ENCODE measurements at regions not wholly inside any gene's neighbourhood (a gene's known extent, or its start where the extent isn't known, plus 50 kb on each side); places are given as distances from the start of the nearest gene placed in this dataset.

DNA sequence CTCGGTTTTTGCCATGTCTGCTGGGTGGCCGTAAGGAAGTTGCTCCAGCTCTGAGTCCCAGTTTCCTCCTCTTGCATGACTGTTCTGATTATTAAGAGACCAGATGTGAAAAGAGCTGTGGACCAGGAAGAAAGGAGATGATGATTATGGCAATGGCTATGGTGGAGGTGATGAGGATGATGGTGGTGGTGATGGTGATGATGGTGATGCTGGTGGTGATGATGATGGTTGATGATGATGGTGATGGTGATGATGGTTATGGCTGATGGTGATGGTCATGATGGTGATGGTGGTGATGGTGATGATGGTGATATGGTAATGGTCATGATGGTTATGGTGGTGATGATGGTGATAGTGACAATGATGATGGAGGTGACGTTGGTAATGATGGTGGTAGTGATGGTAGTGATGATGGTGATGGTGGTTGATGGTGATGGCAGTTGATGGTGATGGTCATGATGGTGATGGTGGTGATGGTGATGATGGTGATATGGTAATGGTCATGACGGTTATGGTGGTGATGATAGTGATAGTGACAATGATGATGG, 107.8 kb upstream of the NKX1-1 start:
- peaks cover 12% of the 10 kb centered on the region for H3K9me3 ChIP-seq (ENCODE audit: control insufficient read depth, low read length)
- WGBS, 2 experiments (ENCODE audit: insufficient coverage in 2 of 2) = 79 to 86% methylated on average over 1 to 4 of the region's 4 CpGs
- H3K4me3 ChIP-seq (ENCODE audit: extremely low read depth, insufficient read depth, low read length, poor library complexity, severe bottlenecking) = no peak overlapping the region
- no peaks in the 10 kb centered on the region for H3K4me1 ChIP-seq (ENCODE audit: control insufficient read depth, insufficient read depth, low read length, poor library complexity, severe bottlenecking)
- no peaks in the 10 kb centered on the region for H3K36me3 ChIP-seq (ENCODE audit: control insufficient read depth, insufficient read depth, low read length)
- H3K27ac ChIP-seq (ENCODE audit: low read depth, low read length, severe bottlenecking) = no peak overlapping the region

DNA sequence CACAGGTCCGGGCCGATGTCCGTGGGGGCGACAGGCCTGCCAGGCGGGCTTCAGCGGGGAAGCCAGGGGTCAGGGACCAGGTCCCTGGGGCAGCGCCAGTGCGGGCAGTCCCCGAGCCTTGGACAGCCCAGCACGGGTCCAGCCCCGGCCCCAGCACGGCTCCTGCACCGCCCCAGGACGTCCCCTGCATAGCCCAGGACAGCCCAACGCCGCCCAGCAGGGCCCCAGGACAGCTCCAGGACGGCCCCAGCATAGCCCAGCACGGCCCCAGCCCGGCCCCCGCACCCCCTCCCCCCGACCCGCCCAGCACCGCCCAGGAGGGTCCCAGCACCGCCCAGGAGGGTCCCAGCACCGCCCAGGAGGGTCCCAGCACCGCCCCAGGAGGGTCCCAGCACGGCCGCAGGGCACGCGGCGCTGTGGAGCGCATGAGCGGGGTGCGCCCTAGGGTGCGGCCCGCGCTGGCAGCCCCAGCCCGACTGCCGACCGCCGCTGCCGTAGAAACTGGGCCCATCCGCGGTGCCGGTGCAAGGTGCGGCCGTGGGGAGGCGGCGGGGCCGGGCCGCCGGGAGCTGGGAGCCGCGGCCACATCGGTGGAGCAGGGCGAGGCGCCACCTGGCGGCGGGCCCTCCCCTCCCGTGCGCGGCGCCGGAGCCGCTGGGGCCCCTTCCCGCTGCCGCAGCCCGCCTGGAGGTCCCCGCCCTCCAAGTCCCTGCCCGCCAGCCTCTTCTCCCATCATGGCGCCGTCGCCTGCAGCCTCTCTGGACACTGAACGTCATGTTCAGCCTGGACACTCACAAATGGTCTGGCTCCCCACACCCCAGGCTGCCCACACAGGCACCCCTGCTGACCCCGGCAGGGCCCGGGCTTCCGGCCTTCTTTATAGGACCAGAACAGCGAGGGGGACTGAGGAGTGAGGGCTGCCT, 106.8 kb upstream of the NKX1-1 start:
- H3K9me3 ChIP-seq (ENCODE audit: control insufficient read depth, low read length) = peaks cover 12% of the 10 kb centered on the region
- H3K27ac ChIP-seq (ENCODE audit: low read depth, low read length, severe bottlenecking) = no peak overlapping the region
- no peaks in the 10 kb centered on the region for H3K36me3 ChIP-seq (ENCODE audit: control insufficient read depth, insufficient read depth, low read length)
- WGBS, 2 experiments (ENCODE audit: insufficient coverage in 2 of 2) = 13 to 14% methylated on average over 62 to 68 of the region's 78 CpGs
- peak overlapping the region; percentile 5 for H3K4me3 ChIP-seq (ENCODE audit: extremely low read depth, insufficient read depth, low read length, poor library complexity, severe bottlenecking)
- no peaks in the 10 kb centered on the region for H3K4me1 ChIP-seq (ENCODE audit: control insufficient read depth, insufficient read depth, low read length, poor library complexity, severe bottlenecking)

DNA sequence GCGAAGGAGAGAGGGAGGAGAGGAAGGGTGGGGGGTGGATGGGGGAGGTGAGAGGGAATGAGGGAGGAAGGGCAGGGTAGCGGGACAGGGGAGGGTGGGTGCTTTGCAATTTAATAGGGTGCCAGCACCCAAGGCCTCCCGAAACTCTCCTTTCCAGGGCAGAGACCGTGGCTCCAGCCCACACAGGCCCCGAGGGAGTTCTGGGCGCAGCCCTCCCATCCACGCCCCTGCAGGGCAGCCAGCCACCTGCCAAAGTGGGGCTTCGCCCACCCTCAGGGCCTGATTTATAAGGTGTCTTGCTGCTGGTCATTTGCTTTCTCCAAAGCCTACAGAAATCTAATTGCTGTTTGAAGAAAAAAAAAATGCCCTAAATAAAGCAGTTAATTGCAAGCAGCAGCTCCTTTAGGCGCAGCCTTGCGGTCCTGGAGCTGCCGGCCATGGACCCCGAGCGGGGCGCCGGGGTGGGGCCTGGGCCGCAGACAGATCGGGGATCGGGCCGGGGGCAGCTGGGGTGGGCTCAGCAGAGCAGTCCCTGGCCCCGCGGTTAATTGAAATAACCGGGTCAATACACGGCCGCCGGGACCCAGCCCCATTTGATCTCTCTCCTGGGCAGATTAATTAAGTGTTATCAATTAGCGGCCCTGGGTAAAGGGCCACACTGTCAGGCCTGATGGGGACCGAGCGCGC, 106.0 kb upstream of the NKX1-1 start:
- Histone ChIP-seq H3K27ac (ENCODE audit: low read depth, low read length, severe bottlenecking) (no peak overlapping the region), H3K4me3 (ENCODE audit: extremely low read depth, insufficient read depth, low read length, poor library complexity, severe bottlenecking) (no peak overlapping the region), H3K9me3 (ENCODE audit: control insufficient read depth, low read length) (peaks cover 12% of the 10 kb centered on the region), H3K36me3 (ENCODE audit: control insufficient read depth, insufficient read depth, low read length) (no peaks in the 10 kb centered on the region), H3K4me1 (ENCODE audit: control insufficient read depth, insufficient read depth, low read length, poor library complexity, severe bottlenecking) (no peaks in the 10 kb centered on the region)
- 94 to 97% methylated on average over 28 of the region's 29 CpGs for WGBS, 2 experiments (ENCODE audit: insufficient coverage in 2 of 2)

DNA sequence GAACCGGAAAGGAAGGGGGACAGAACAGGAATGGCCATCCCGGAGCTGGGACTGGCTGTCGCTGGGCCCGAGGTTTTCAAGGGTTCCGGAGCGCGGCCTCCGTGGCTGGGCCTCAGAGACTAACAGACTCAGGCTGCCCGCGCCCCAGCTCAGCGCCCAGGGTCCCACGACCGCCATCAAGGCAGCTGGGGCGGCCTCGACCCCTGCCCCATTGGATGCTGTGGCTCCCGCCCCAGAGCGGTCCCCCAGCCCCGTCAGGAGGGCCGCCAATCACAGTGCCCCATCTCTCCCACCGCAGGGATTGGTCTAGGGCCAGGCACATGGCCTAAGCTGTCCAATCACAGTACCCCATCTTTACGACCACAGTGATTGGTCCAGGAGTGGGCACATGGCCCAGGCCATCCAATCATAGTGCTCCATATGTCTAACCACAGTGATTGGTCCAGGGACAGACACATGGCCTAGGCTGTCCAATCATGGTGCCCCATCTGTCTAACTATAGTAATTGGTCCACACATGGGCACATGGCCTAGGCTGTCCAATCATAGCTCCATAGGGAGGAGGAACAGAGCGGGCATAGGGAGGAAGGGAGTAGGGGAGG, 105.3 kb upstream of the NKX1-1 start:
- H3K4me1 ChIP-seq (ENCODE audit: control insufficient read depth, insufficient read depth, low read length, poor library complexity, severe bottlenecking) = no peaks in the 10 kb centered on the region
- H3K4me3 ChIP-seq (ENCODE audit: extremely low read depth, insufficient read depth, low read length, poor library complexity, severe bottlenecking) = no peak overlapping the region
- 86 to 93% methylated on average over 15 to 22 of the region's 22 CpGs for WGBS, 2 experiments (ENCODE audit: insufficient coverage in 2 of 2)
- no peak overlapping the region for H3K27ac ChIP-seq (ENCODE audit: low read depth, low read length, severe bottlenecking)
- H3K36me3 ChIP-seq (ENCODE audit: control insufficient read depth, insufficient read depth, low read length) = no peaks in the 10 kb centered on the region
- H3K9me3 ChIP-seq (ENCODE audit: control insufficient read depth, low read length) = peaks cover 12% of the 10 kb centered on the region

DNA sequence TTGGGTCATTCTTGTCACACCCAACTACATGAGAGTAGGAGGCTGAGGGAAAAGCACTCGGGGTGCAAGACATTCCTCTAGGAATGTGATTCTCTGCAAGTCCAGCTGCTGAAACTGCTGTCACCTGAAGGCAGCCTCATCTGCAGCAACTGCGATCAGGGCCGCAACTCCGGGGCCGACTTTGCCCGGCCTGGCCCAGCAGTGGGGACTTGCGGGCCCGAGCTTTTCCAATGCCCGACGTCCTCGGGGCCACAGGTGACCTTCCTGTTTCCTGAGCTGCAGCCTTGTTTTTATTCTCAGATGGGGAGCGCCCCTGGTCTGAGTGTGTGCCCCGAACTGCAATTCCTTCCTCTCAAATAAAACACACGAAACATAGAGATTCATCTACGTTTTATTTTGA, 104.7 kb upstream of the NKX1-1 start:
- Histone ChIP-seq H3K9me3 (ENCODE audit: control insufficient read depth, low read length) (peaks cover 12% of the 10 kb centered on the region), H3K4me1 (ENCODE audit: control insufficient read depth, insufficient read depth, low read length, poor library complexity, severe bottlenecking) (no peaks in the 10 kb centered on the region), H3K4me3 (ENCODE audit: extremely low read depth, insufficient read depth, low read length, poor library complexity, severe bottlenecking) (no peak overlapping the region), H3K36me3 (ENCODE audit: control insufficient read depth, insufficient read depth, low read length) (no peaks in the 10 kb centered on the region), H3K27ac (ENCODE audit: low read depth, low read length, severe bottlenecking) (no peak overlapping the region)
- WGBS, 2 experiments (ENCODE audit: insufficient coverage in 2 of 2) = 94% methylated on average over 11 to 15 of the region's 15 CpGs

DNA sequence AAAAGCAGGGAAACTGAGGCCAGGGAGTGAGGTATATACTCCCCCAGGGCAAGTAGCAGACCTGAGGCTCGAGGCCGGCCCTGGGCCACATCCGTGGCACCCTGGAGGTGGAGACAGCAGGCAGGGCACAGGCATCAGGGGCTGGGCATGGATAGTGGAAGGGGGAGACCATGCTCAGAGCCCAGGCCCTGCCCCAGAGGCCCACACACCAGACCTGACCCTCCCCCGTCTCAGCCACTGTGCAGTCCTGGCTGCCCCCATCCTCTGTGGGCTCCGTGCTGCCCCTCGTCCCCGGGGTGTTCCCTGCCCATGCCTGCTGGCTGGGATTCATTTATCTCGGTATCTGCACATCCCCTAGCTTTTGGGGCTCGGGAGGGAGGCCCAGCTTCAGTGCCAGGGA, 103.1 kb upstream of the NKX1-1 start:
- H3K27ac ChIP-seq (ENCODE audit: low read depth, low read length, severe bottlenecking) = no peak overlapping the region
- H3K9me3 ChIP-seq (ENCODE audit: control insufficient read depth, low read length) = peaks cover 7% of the 10 kb centered on the region
- H3K4me1 ChIP-seq (ENCODE audit: control insufficient read depth, insufficient read depth, low read length, poor library complexity, severe bottlenecking) = no peaks in the 10 kb centered on the region
- no peak overlapping the region for H3K4me3 ChIP-seq (ENCODE audit: extremely low read depth, insufficient read depth, low read length, poor library complexity, severe bottlenecking)
- 82 to 91% methylated on average over 6 to 7 of the region's 9 CpGs for WGBS, 2 experiments (ENCODE audit: insufficient coverage in 2 of 2)
- H3K36me3 ChIP-seq (ENCODE audit: control insufficient read depth, insufficient read depth, low read length) = no peaks in the 10 kb centered on the region

DNA sequence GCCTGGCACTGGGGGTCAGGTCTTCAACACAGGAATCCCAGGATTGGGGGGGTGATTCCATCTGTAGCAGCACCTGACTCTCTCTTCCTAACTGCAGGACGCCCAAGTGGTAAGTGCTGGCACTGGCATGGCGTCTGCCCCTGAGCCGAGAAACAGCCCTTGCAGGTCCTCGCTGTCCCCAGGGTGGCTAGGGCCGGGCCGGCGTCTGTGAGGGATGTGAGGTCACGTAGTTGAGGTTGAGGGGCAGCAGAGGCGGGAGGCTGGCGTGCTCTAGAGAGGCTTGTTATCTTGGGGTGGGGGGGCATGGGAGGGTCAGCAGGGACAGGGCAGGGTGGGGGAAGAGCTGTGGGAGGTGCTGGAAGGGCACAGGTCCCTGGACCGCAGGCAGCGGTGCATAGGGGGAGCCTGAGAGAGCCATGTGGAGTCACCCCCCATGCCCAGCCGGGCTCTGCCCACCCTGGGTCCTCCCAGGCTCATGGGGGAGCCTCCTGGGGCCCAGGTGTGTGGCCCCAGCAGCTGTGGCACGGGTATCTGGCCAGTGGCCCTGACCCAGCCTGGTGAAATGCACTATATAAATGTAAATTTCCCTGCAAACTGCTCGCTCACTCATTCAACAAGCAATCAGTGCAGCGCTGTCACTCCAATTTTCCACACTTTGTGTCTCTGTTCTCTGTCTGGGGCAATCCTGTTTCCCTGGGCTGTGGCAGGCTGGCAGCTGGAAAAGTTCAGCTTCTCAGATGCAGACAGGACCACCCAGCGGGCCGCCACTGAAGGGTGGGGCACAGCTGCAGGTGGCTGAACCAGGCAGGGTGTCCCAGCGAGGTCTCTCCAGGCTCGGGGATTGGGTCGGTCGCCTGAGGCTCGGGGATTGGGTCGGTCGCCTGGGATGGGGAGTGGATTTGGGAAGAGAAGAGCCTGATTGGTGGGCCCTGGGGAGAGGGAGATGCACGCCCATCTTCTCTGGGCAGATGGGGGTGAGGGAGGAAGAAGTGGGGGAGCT, 102.2 kb upstream of the NKX1-1 start:
- Histone ChIP-seq H3K27ac (ENCODE audit: low read depth, low read length, severe bottlenecking) (no peak overlapping the region), H3K9me3 (ENCODE audit: control insufficient read depth, low read length) (no peaks in the 10 kb centered on the region), H3K4me1 (ENCODE audit: control insufficient read depth, insufficient read depth, low read length, poor library complexity, severe bottlenecking) (no peaks in the 10 kb centered on the region), H3K36me3 (ENCODE audit: control insufficient read depth, insufficient read depth, low read length) (no peaks in the 10 kb centered on the region), H3K4me3 (ENCODE audit: extremely low read depth, insufficient read depth, low read length, poor library complexity, severe bottlenecking) (no peak overlapping the region)
- 76 to 79% methylated on average over 11 to 22 of the region's 26 CpGs for WGBS, 2 experiments (ENCODE audit: insufficient coverage in 2 of 2)

DNA sequence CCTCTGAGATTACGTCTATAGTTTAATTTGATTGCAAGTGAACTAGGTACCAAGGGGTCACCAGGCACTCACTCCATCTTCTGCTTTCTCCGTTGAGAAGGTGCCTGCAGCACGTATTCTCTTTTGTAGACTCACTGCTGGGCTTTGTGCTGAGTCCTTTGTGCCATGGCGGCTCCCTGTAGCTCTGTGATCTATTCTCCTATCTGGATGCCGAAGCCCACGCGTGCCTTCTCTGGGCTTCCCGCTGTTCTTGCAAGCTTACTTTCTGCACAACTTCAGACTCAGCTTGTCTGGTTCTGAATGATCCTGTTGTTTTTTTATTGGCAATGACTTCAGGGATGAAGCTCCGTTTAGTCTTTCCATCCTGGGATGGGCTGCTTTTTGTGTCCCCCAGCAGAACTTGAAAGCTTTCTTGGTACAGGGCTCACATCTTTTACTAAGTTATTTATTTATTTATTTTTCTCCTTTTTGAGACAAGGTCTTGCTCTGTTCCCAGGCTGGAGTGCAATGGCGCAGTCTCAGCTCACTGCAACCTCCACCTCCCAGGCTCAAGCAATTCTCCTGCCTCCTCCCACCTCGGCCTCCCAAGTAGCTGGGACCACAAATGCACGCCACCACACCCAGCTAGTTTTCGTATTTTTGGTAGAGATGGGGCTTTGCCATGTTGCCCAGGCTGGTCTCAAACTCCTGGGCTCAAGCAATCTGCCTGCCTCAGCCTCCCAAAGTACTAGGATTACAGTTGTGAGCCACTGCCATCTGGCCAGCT, 100.9 kb upstream of the NKX1-1 start:
- H3K4me1 ChIP-seq (ENCODE audit: control insufficient read depth, insufficient read depth, low read length, poor library complexity, severe bottlenecking) = no peaks in the 10 kb centered on the region
- H3K4me3 ChIP-seq (ENCODE audit: extremely low read depth, insufficient read depth, low read length, poor library complexity, severe bottlenecking) = no peak overlapping the region
- H3K27ac ChIP-seq (ENCODE audit: low read depth, low read length, severe bottlenecking) = no peak overlapping the region
- H3K9me3 ChIP-seq (ENCODE audit: control insufficient read depth, low read length) = no peaks in the 10 kb centered on the region
- H3K36me3 ChIP-seq (ENCODE audit: control insufficient read depth, insufficient read depth, low read length) = no peaks in the 10 kb centered on the region
- WGBS, 2 experiments (ENCODE audit: insufficient coverage in 2 of 2) = 54 to 55% methylated on average over 9 to 13 of the region's 13 CpGs

DNA sequence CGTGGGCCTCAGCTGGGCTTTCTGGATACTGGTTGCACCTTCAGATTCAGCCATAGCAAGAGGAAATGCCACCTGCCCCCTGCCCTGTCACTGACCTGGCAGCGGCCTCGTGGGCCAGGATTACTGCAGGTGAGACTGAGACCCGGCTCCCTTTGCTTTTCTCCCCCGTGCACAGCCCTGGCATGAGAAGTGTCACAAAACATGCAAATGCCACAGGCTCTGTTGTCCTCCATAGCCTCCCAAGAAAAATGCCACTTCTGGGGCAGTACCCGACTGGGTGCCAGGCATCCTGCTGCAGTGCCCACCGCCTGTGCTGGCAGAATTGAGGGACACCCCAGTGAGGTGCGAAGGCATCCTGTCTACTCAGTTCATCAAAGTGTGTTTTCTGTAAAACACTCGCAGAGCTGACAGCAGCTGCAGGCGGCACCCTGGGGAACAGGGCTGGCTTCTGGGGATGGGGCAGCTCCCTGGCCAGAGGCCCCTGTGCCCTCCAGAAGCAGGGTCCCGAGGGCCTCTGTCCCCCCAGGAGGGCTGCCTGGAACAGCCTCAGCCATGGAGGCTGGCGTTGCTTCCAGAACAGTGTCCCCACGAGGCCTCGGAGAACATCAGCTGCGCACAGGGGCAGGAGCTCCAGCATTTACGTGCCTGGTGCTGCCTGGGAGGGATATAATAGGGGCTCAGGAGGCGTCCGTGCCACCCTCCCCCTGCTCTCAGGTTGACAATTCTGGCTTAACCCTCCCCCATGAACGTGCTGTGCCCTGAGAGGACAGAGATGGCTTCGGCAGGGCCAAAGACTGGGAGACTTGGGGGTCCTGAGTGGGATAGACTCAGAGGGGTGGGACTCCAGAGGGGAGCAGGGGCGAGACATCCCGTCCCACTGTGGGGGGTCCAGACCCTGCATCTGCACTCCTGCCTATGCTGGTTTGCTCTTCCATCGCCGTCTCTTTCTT, 99.5 kb upstream of the NKX1-1 start:
- Histone ChIP-seq H3K27ac (ENCODE audit: low read depth, low read length, severe bottlenecking) (no peak overlapping the region), H3K4me1 (ENCODE audit: control insufficient read depth, insufficient read depth, low read length, poor library complexity, severe bottlenecking) (no peaks in the 10 kb centered on the region), H3K9me3 (ENCODE audit: control insufficient read depth, low read length) (no peaks in the 10 kb centered on the region), H3K36me3 (ENCODE audit: control insufficient read depth, insufficient read depth, low read length) (no peaks in the 10 kb centered on the region), H3K4me3 (ENCODE audit: extremely low read depth, insufficient read depth, low read length, poor library complexity, severe bottlenecking) (no peak overlapping the region)
- 75 to 79% methylated on average over 18 to 19 of the region's 24 CpGs for WGBS, 2 experiments (ENCODE audit: insufficient coverage in 2 of 2)

Data from mesodermal cell (in vitro differentiated cells).